ENCODE measurements at regions not wholly inside any gene's neighbourhood (a gene's known extent, or its start where the extent isn't known, plus 50 kb on each side); places are given as distances from the start of the nearest gene placed in this dataset.

DNA sequence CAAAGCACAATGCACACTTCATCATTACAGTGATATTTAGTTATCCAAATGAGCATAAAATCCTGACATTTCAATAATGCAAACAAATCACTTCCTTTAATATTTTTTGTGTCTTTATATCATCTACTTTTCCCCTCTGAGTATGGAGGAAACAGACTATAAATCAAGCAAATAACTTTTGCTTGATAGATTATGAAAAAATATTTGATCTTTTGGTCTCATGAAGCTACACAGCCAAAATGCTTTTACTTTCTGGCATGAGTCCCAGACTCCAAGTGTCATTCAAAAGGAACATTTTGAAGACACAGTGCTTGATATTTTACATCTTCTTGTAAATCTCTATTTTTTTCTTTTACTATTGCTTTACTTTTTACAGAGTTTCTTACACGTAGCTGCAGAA, 215.3 kb upstream of the ROBO1 start:
- H3K27ac ChIP-seq (replicated peaks in 1 of 4): no peak overlapping the region

DNA sequence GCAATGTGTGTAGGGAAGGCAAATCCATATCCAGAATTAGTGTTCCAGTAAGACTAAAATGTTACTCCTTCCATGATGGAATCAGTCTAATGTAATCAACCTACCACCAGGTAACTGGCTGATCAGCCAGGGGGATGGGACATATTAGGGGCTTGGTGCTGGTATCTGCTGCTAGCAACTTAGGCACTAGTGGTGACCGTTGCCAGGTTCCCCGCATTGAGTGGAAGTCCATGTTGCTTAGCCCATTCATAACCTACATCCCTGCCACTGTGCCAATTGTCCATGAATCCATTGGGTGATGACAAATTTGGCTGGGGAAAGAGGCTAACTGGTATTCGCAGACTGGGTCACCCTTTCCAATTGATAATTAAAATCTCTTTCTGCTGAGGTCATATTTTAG, 212.2 kb upstream of the ROBO1 start:
- Histone ChIP-seq H3K27ac (replicated peaks in 1 of 4) (no peak overlapping the region), H3K9me3 (peaks cover 0 to 3% (median 0%) of the 10 kb centered on the region in 4 donors), H3K4me3 (no peak overlapping the region), H3K36me3 (no peaks in the 10 kb centered on the region), H3K4me1 (no peaks in the 10 kb centered on the region), H3K27me3 (no peaks in the 10 kb centered on the region)
- DNase-seq (ENCODE audit: extremely low spot score): no peak
- WGBS: 88% methylated on average over 3 of the region's 3 CpGs
- no peak for TF ChIP-seq POLR2A (IDR thresholded peaks at IDR 0.05; ENCODE audit: low read depth)
- TF ChIP-seq, protein P1, sequence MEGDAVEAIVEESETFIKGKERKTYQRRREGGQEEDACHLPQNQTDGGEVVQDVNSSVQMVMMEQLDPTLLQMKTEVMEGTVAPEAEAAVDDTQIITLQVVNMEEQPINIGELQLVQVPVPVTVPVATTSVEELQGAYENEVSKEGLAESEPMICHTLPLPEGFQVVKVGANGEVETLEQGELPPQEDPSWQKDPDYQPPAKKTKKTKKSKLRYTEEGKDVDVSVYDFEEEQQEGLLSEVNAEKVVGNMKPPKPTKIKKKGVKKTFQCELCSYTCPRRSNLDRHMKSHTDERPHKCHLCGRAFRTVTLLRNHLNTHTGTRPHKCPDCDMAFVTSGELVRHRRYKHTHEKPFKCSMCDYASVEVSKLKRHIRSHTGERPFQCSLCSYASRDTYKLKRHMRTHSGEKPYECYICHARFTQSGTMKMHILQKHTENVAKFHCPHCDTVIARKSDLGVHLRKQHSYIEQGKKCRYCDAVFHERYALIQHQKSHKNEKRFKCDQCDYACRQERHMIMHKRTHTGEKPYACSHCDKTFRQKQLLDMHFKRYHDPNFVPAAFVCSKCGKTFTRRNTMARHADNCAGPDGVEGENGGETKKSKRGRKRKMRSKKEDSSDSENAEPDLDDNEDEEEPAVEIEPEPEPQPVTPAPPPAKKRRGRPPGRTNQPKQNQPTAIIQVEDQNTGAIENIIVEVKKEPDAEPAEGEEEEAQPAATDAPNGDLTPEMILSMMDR (IDR thresholded peaks at IDR 0.05): no peak
- TF ChIP-seq POLR2AphosphoS5 (IDR thresholded peaks at IDR 0.05): no peak
- TF ChIP-seq EP300 (IDR thresholded peaks at IDR 0.05): no peak
- intact Hi-C loops (cut with DNase I): no loop called here

More for the DNA sequence above, 215.3 kb upstream of the ROBO1 start:
- H3K4me1 ChIP-seq: no peaks in the 10 kb centered on the region
- intact Hi-C loops (cut with DNase I): no loop called here
- TF ChIP-seq EP300 (IDR thresholded peaks at IDR 0.05) (no peak), POLR2AphosphoS5 (IDR thresholded peaks at IDR 0.05) (no peak), POLR2A (IDR thresholded peaks at IDR 0.05; ENCODE audit: low read depth) (no peak)
- TF ChIP-seq, protein P1 (IDR thresholded peaks at IDR 0.05): no peak
- H3K27me3 ChIP-seq: no peaks in the 10 kb centered on the region
- 39% methylated on average over 1 of the region's 1 CpG for WGBS
- no peak for DNase-seq (ENCODE audit: extremely low spot score)
- no peaks in the 10 kb centered on the region for H3K36me3 ChIP-seq
- H3K9me3 ChIP-seq: no peaks in the 10 kb centered on the region
- H3K4me3 ChIP-seq: no peak overlapping the region

DNA sequence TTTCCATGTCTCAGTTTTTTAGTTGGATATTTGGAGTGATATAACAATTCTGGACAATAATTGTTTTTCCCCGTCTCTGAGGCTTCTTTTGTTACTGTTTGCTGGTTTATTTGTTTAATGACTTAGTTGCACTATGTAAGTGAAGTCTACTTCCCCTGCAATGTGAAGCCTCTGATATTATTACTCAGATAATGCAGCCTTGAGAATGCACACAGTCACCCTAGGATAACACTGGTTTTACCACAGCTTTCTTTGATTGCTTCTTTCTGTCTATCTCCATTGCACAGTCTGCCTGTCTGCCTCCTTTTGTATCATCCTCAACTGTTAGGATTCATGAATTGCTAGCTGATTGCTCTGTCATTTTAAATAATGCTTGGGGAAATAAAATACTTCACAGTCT, 208.7 kb upstream of the ROBO1 start:
- H3K27ac ChIP-seq (replicated peaks in 1 of 4): no peak overlapping the region
- no peak overlapping the region for H3K4me3 ChIP-seq
- peaks cover 0 to 3% (median 0%) of the 10 kb centered on the region in 4 donors for H3K9me3 ChIP-seq
- no peaks in the 10 kb centered on the region for H3K4me1 ChIP-seq
- H3K27me3 ChIP-seq: no peaks in the 10 kb centered on the region
- DNase-seq (ENCODE audit: extremely low spot score): no peak
- TF ChIP-seq POLR2A (IDR thresholded peaks at IDR 0.05; ENCODE audit: low read depth) (no peak), EP300 (IDR thresholded peaks at IDR 0.05) (no peak), POLR2AphosphoS5 (IDR thresholded peaks at IDR 0.05) (no peak)
- TF ChIP-seq, protein P1 (IDR thresholded peaks at IDR 0.05): no peak
- H3K36me3 ChIP-seq: no peaks in the 10 kb centered on the region
- WGBS: 87% methylated on average over 1 of the region's 1 CpG
- intact Hi-C loops (cut with DNase I): no loop called here

DNA sequence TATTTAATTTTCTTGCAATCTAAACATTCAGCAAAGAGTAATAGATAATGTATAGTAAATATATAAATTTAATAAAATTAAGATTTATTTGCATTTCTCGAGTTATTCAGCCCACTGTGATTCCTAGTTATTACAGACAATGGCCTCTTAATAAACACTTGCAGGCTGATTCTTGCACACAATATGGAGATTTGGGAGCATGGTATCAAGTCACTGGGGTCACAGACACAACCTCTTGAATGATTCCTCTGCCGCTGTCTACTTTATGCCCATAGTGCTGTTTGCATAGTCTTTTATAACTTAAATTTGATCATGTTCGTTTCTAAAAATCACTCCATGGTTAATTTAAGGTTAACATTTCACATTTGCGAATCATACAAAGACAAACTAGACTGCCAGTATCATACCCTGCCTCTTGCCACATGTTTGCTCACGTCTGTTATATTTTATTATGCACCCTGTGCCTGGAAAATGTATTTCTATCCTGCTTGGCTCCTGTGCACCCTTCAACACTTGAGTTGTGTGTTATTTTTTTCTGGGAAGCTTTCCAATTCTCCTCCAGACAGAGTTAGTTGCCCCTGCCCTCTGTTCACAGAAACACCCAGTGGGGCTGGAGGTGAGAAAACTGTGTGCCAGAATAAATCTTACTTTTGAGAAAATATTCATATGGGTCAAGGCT, 206.3 kb upstream of the ROBO1 start:
- intact Hi-C loops (cut with DNase I): no loop called here
- no peaks in the 10 kb centered on the region for H3K36me3 ChIP-seq
- no peak for DNase-seq (ENCODE audit: extremely low spot score)
- H3K4me3 ChIP-seq: no peak overlapping the region
- peaks cover 0 to 3% (median 0%) of the 10 kb centered on the region in 4 donors for H3K9me3 ChIP-seq
- no peaks in the 10 kb centered on the region for H3K27me3 ChIP-seq
- 70% methylated on average over 5 of the region's 5 CpGs for WGBS
- no peak overlapping the region for H3K27ac ChIP-seq (replicated peaks in 1 of 4)
- TF ChIP-seq POLR2A (IDR thresholded peaks at IDR 0.05; ENCODE audit: low read depth) (no peak), EP300 (IDR thresholded peaks at IDR 0.05) (no peak), POLR2AphosphoS5 (IDR thresholded peaks at IDR 0.05) (no peak)
- TF ChIP-seq, protein P1 (IDR thresholded peaks at IDR 0.05): no peak
- no peaks in the 10 kb centered on the region for H3K4me1 ChIP-seq

DNA sequence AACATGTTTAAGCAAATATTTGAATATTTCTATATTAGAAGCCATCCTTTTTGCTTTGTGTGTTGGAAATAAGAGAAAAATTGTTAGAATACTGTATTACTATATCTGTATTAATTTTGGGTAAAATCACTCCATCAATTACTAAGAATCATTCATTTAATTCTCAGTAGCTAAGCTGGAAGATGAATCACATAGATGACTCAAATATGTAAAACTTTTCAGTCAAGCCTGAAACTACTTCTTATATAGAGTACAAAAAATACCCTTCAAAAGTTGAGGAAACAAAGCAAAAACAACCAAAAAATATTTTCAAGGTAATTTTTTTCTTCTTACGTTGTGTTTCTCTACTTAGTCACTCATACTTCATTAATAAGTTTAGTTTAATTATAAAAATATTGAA, 205.7 kb upstream of the ROBO1 start:
- Histone ChIP-seq H3K4me1 (no peaks in the 10 kb centered on the region), H3K36me3 (no peaks in the 10 kb centered on the region), H3K4me3 (no peak overlapping the region), H3K9me3 (peaks cover 0 to 3% (median 0%) of the 10 kb centered on the region in 4 donors), H3K27ac (replicated peaks in 1 of 4) (no peak overlapping the region), H3K27me3 (no peaks in the 10 kb centered on the region)
- TF ChIP-seq POLR2AphosphoS5 (IDR thresholded peaks at IDR 0.05) (no peak), POLR2A (IDR thresholded peaks at IDR 0.05; ENCODE audit: low read depth) (no peak), EP300 (IDR thresholded peaks at IDR 0.05) (no peak)
- TF ChIP-seq, protein P1 (IDR thresholded peaks at IDR 0.05): no peak
- intact Hi-C loops (cut with DNase I): no loop called here
- 88% methylated on average over 1 of the region's 1 CpG for WGBS
- DNase-seq (ENCODE audit: extremely low spot score): no peak

Measured in esophagus muscularis mucosa (tissue), 4 donors.